ENCODE measurements at regions not wholly inside any gene's neighbourhood (a gene's known extent, or its start where the extent isn't known, plus 50 kb on each side); places are given as distances from the start of the nearest gene placed in this dataset.

DNA sequence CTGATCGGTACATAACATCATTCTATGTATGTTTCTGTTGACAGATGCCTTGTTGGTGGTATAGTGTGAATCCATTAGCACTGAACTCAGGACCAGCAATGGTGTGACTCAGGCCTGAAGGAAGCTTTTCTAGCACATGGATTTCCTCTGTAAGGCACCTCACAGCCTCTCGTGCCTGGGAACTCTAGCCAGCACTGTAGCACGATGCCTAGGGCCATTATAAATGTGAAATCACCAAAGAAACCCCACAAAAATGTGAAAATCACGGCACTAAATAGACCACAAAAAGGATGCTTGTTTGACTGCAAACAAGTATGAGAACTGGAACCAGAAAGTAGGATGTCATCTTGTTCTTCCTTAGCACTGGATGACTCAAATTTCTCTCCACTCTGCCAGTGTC lies 63.7 kb upstream of the NKX2-2 start:
- Histone ChIP-seq H3K27ac (no peak overlapping the region), H3K4me1 (ENCODE audit: insufficient read depth) (no peaks in the 10 kb centered on the region), H3K36me3 (no peaks in the 10 kb centered on the region), H3K27me3 (no peaks in the 10 kb centered on the region), H3K4me3 (no peak overlapping the region), H3K9me3 (no peaks in the 10 kb centered on the region)
- TF ChIP-seq EP300 (IDR thresholded peaks at IDR 0.05): no peak
- no peak for TF ChIP-seq CTCF (IDR thresholded peaks at IDR 0.05)
- TF ChIP-seq POLR2A (IDR thresholded peaks at IDR 0.05): no peak
- no peak for DNase-seq
- intact Hi-C loops (cut with DNase I): no loop called here
- WGBS, 3 donors: 54 to 76% (median 55%) methylated on average over 4 of the region's 4 CpGs

DNA sequence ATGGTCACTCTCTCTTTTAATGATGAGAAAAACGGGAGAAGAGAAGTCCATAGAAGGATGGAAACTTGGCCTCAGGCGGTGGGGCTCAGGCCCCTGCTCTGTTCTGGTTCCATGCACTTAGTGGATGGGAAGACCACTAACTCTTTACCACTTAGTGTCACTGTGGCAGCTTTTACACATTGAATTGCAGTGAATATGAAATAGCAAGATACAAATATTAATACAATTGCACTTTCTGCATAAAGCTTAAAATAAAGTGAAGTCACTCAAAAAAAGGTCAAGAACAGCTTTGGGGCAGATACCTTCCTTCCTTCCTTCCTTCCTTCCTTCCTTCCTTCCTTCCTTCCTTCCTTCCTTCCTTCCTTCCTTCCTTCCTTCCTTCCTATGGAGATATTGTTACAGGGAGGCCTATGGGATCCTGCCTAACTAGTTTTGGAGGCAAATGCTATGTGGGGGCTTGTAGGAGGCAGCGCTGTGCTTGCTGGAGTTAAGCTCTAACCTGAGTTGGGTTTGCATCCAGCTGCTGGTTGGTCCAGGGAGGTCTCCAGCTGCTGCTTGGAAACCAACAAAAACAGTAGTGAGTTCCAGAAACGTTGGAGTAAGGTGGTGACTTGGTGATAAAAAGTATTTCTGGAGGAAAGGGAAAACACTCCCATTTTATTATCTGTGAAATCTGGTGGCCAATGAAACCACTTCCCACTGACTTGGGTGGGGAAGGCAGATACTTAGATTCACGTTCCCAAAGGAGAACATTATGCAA lies 62.3 kb upstream of the NKX2-2 start:
- DNase-seq: no peak
- H3K27ac ChIP-seq: no peak overlapping the region
- H3K4me1 ChIP-seq (ENCODE audit: insufficient read depth): no peaks in the 10 kb centered on the region
- no peaks in the 10 kb centered on the region for H3K27me3 ChIP-seq
- intact Hi-C loops (cut with DNase I): no loop called here
- H3K36me3 ChIP-seq: no peaks in the 10 kb centered on the region
- no peaks in the 10 kb centered on the region for H3K9me3 ChIP-seq
- TF ChIP-seq POLR2A (IDR thresholded peaks at IDR 0.05) (no peak), CTCF (IDR thresholded peaks at IDR 0.05) (no peak), EP300 (IDR thresholded peaks at IDR 0.05) (no peak)
- no peak overlapping the region for H3K4me3 ChIP-seq
- WGBS, 3 donors: 39 to 54% (median 48%) methylated on average over 5 of the region's 5 CpGs

GRCh38 chr20:21575167-21575566 lies 61.3 kb upstream of the NKX2-2 start:
- H3K27ac ChIP-seq: no peak overlapping the region
- no peaks in the 10 kb centered on the region for H3K27me3 ChIP-seq
- no peaks in the 10 kb centered on the region for H3K9me3 ChIP-seq
- no peaks in the 10 kb centered on the region for H3K4me1 ChIP-seq (ENCODE audit: insufficient read depth)
- H3K4me3 ChIP-seq: no peak overlapping the region
- no peak for DNase-seq
- TF ChIP-seq CTCF (IDR thresholded peaks at IDR 0.05) (no peak), POLR2A (IDR thresholded peaks at IDR 0.05) (no peak), EP300 (IDR thresholded peaks at IDR 0.05) (no peak)
- intact Hi-C loops (cut with DNase I): no loop called here
- whole genome bisulfite sequencing, 3 donors: 38 to 48% (median 44%) methylated on average over 3 of the region's 3 CpGs
- no peaks in the 10 kb centered on the region for H3K36me3 ChIP-seq

DNA sequence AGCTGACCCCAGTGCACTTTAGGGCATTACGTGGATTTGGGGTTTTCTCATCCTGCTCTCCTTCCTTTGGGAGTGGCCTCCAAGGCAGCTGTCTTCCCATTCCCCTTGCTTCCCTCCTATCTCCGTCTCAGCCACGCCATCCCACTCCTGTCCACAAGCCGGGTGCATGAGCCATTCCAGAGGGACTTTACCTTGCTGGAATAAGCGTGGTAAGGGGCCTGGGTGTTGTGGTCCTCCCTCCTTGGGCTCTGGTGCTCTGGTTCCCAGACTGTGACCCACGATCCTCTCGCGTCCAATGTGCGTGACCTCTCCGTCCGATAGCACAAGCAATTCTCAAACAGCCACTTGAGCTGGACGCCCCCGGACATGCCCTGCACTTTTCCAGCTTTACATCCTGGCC lies 60.6 kb upstream of the NKX2-2 start:
- WGBS, 3 donors: 63 to 75% (median 63%) methylated on average over 13 of the region's 13 CpGs
- Histone ChIP-seq H3K27ac (no peak overlapping the region), H3K36me3 (no peaks in the 10 kb centered on the region), H3K4me1 (ENCODE audit: insufficient read depth) (no peaks in the 10 kb centered on the region), H3K4me3 (no peak overlapping the region), H3K9me3 (no peaks in the 10 kb centered on the region), H3K27me3 (no peaks in the 10 kb centered on the region)
- TF ChIP-seq POLR2A (IDR thresholded peaks at IDR 0.05) (no peak), EP300 (IDR thresholded peaks at IDR 0.05) (no peak), CTCF (IDR thresholded peaks at IDR 0.05) (no peak)
- no peak for DNase-seq
- intact Hi-C loops (cut with DNase I): no loop called here
